Erythroblast (primary cell): ENCODE measurements at regions not wholly inside any gene's neighbourhood (a gene's known extent, or its start where the extent isn't known, plus 50 kb on each side); places are given as distances from the start of the nearest gene placed in this dataset.

Experiments
- GATA1 ChIP-seq: IDR thresholded peaks from 2 replicates; pipeline ENCODE4 v1.6.1; 2011; ENCODE audit warnings: low read depth, mild to moderate bottlenecking, control low read depth, low read length, moderate library complexity
- POLR2A ChIP-seq: IDR thresholded peaks from 2 replicates; pipeline ENCODE4 v1.6.1; 2011; ENCODE audit warnings: mild to moderate bottlenecking, low read length

- no peak for TF ChIP-seq POLR2A
- no peak for TF ChIP-seq GATA1
These were observed 124.7 kb upstream of the NAV2 start for GRCh38 chr11:19587979-19588378.
